GM21528 (cell line): ENCODE measurements at regions not wholly inside any gene's neighbourhood (a gene's known extent, or its start where the extent isn't known, plus 50 kb on each side); places are given as distances from the start of the nearest gene placed in this dataset.
A peak's percentile ranks its signal among the peaks of the same experiment; 100 is the strongest.
"Not testable (repeated sequence)": the region's sequence is repeated elsewhere in the genome, so short reads cannot be mapped to it uniquely, and the experiment has no call there.

Experiments used
- ATAC-seq: cut with Tn5 transposase; IDR thresholded peaks from one replicate; pipeline ENCODE4 v1.9.1; 2021; ENCODE audit warnings: mild to moderate bottlenecking, moderate library complexity; ENCODE audit not compliant: unreplicated experiment, low FRiP score

DNA sequence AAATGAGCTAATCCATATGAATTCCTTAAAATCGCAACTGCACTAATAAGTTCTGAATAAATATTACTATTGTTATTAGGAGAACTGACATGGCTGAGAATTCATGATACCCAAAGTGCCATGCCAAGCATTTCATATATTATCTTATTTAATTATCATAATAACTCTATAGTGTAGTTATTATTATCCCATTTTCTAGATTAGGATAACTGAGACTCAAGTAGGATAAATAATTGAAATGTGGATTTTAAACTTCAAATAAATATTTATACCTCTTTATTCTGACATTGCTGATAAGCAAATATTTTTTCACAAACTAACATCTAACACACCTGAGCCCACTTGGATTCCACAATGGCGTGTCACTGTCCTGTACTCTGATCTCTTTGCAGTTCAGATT is 492.7 kb downstream of the IRS1 start:
- ATAC-seq: no peak

DNA sequence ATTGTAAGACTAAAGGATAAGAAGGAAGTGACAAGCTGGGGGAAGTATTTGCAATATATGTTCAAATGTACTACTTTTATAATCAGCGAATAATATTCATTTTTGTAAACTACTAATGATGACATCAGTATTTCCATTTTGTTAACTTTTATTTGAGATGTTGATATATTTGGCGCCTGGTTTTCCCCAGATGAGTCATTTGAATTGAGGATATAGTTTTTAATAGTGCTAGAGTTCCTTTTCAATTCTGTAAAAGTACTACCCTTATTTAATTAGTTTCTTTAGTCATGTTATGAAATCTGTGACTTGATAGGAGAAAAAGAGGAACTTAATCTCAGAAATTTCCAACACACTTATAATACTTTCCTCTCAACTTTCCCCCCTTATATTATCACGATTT is 495.3 kb downstream of the IRS1 start:
- ATAC-seq: no peak

DNA sequence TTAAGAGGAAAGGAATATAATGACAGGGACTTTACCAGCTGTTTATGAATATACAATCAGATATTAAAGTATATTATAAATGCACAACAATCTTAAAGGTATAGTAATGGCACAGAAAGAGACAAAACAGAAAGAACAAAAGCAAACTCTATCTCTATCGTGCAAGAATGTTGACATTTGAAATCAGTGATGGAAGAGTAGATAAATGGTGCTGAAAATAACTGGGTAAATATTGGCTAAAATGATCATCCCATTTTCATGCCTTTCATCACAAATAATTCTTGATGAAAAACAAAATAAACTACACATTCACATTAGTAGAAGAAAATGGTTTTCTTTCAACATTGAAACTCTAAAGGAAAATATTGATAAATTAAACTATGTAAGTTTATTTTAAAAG is 495.9 kb downstream of the IRS1 start:
- ATAC-seq: no peak

DNA sequence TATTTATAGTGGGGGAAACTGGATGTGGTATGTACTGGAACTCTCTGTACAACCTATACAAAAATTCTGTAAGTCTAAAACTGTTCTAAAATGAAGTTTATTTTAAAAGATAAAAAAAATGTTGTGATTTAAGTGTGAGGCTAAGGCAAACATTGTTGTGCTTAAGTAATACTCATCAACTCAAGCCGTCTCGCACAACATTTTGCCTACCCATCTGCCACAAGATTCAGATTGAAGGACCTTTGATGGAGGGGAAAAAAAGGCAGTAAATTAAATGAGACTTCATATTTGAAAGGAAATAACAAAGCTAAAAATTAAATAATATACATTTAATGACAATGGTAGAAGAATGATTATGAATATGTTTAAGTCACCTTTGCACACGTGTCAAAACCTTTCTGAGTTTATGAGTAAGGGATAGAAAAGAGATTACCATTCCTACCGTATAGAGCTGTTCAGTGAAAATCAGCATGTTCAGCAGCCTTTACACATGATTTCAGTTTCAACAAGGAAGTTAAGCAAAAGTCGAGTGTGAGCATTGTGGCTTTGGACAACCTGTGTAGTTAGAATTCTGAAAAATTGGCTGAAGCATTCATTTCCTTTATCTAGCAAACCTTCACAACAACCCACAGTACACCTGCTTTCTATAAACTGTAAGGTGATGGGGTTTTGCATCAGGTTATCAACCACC is 499.3 kb downstream of the IRS1 start:
- peak; percentile 71 for ATAC-seq

DNA sequence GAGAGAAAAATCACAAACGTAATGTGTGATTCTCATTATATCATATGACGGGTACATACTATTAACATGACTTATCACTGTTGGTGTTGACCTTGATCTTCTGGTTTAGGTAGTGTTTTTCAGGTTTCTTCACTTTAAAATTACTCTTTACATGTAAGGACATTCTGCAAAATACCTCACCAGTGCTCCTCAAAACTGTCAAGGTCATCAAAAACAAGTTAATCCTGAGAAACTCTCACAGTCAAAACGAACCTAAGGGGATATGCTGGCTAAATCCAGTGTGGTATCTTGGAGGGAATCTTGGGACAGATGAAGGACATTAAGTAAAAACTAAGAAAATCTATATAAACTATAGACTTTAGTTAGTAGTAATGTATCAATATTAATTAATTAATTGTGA is 499.8 kb downstream of the IRS1 start:
- ATAC-seq: no peak

DNA sequence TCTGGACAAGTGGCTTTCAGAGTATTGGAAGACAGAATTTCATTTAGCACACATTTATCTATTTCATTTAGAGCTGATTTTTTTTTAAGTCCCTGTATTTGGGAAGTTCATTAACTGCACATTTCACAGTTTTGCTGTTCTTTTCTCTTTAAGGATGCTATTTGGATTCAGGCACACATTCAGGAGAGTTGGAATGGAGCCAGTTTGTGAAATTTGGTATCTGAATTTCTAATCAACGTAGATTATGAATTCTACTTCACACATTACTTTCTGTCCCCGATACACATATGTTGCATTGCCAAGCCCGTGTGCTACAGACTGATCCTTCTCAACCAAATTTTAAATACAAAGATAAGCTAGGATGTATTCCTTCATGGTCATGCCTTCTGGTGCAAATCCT is 503.9 kb downstream of the IRS1 start:
- ATAC-seq: no peak

DNA sequence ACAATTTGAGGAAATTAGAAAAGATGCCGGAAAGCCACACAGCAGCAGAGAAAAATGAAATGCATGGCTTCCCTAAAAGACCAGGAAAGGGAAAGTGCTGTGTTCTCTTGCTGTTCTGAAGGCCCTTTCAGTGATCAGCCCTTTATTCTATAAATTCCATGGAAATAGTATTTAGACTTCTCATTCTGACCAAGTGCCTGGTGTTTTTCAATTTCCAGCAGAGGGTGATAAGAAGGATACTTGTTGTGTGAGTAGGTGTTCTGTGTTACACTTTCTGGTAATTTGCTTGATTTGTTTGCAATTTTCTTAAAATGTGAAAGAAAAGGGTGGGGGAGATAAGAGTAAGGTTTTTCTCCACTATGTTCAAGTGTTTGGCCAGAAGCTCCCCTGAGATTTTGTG is 504.5 kb downstream of the IRS1 start:
- ATAC-seq: no peak

DNA sequence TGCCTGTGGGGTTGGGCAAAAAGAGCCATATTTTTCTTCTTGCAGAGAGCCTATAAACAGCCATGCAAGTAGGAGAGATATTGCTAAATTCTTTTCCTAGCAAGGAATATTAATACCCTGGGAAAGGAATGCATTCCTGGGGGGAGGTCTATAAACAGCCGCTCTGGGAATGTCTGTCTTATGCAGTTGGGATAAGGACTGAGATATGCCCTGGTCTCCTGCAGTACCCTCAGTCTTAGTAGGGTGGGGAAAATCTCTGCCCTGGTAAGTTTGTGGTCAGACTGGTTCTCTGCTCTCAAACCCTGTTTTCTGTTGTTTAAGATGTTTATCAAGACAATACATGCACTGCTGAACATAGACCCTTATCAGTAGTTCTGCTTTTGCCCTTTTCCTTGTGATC is 508.3 kb downstream of the IRS1 start:
- ATAC-seq: not testable (repeated sequence)

DNA sequence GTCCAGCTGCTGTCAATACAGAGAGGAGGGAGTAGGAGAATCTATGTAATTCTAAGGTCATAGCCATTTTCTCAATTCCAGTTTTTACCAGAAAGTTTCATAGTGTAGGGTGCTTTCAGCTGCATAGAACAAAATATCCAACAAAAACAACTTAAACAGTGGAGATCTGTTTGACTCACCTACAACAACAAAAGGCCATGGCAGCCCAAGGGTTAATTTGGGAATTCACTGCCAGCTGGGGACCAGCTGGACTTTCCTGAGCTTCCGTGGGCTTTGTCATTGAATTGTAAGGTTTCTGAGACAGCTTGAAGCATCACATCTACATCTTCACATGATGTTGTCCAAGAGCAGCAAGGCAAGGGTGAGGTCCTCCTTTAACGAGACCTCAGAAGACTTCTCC is 512.7 kb downstream of the IRS1 start:
- ATAC-seq: no peak

DNA sequence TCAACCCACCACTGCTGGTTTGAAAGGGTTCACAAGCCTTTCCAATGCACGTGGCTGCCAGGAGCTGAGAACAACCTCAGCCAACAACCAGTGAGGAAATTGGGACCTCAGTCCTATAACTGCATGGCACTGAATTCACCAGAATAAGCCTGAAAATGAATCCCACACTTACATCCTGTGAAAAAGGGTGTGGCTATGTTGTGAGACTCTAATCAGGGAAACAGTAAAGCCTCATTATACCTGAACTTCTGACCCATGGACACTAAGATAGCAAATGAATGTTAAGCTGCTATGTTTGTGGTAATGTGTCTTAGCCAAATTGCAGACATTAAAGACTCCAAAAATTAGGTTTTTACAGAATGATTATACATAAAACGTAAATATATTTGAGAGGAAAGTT is 515.8 kb downstream of the IRS1 start:
- no peak for ATAC-seq

DNA sequence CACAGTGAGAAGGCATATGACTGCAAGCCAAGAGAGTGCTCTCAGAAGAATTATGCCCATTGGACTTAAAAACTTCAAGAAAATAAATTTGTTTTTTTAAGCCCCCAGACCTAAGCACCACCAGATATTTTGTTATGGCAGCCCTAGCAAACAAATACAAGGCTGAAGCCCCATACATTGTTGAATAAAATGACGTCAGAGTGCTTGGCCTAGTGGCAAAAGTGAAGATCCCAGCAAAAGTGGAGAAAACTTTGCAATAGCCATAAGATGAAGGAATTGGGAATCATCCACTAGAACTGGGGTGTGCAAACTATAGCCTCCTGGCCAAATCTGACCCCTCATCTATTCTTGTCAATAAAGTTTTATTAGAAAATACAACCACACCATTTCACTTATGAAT is 517.5 kb downstream of the IRS1 start:
- ATAC-seq: no peak

DNA sequence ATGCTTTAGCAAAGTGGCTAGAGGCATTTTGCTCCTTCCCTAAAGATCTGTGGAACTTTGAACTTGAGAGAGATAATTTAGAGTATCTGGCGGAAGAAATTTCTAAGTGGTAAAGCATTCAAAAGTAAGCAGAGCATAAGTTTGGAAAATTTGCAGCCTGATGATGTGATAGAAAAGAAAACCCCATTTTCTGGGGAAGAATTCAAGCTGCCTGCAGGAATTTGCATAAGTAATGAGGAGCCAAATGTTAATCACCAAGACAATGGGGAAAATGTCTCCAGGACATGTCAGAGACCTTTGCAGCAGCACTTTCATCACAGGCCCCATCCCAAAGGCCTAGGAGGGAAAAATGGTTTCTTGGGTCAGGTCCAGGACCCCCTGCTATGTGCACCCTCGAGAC is 519.5 kb downstream of the IRS1 start:
- ATAC-seq: not testable (repeated sequence)

DNA sequence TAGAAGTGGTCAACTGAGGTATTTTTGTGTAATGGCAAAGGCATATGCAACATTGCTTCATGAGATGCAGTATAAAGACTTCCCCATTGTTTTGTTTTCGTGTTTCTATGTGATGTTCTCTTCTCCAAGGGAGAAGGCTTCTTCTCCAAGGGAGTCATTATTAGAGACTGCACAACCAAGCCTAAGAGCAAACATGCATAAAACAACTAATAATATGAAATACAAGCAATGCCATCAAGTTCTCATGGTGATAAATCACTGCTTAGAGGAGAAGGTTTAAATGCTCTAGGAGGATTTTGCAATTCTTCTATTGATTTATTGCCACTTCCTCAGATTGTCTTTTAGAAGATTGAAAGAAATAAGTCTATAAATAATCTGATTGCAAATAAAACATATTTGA is 524.4 kb downstream of the IRS1 start:
- no peak for ATAC-seq

DNA sequence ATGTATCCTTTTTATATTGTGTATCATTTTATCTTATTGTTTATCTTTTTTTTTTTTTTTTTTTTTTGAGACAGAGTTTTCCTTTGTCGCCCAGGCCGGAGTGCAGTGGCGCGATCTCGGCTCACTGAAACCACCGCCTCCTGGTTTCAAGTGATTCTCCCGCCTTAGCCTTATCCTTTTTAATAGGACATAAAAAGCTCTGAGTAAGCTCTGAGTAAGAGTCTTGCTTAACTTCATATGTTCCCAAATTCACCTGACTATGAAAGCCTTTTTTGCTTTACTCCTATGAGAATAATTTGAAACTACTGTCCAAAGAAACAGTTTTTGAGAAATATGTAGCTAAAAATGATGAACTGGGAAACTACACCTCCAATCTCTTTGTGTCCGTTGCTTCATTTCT is 525.5 kb downstream of the IRS1 start:
- no peak for ATAC-seq

DNA sequence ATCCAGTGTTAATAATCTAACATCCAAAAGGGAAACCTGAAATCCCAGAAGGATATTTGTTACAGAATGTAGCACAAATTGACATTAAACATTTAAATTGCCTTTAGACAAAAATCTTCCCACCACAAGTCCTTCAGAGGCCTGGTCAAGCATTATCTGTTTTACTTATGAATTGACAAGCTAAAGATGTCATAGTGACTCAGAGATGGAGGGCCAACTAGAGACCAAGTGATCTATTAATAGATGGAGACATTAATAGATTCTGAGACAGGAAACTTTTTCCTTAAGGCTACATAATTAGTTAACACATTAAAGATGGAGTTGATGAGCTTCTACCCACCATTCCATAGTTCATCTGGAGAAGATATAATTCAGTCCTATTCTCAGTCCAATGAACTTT is 526.2 kb downstream of the IRS1 start:
- no peak for ATAC-seq

DNA sequence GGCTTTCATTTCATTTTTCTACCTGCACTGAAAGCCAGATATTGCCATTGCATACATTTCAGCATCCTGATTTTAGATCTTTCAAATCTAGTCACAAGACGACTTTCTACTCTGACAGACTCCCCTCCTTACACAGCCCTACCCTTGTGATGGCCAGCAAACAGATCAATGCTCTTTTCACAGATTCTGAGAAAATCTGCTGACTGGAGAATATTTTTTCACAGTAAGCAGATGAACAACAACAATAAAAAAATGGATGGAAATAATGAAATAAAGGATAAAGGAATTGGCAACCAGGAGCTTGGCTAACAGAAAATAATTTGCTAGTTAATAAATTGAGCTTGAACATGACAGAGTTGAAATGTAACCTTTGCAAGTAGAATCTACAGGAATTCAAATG is 527.2 kb downstream of the IRS1 start:
- no peak for ATAC-seq

DNA sequence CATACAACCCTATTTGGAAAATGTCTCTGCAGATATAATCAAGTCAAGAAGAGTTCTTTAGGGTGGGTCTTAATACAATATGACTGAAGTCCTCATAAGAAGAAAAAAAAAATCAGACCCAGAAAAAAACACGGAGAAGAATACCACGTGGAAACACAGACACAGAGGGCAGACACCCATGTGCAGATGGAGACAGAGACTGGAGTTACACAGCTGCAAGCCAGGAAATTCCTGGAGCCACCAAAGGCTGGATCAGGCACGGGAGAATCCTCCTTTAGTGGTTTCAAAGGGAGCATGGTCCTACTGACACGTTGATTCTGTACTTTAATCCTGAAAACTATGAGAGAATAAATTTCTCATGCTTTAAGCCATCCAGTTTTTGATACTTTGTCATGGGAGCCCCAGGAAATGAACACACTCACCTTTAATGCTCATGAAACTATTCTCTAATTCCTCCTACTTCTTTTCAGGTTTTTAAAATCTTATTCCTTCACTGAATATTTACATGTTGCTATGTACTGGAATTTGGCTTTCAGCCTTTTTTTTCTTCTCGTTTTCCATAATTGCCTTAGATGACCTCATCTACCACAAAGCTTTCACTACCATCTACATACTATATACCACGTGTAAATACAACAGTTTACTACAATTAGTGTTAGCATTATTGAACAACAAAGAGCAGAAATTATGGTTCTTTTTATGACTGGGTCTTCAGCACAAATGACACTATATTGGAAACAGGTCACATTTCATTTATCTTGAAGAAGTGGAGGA is 529.1 kb downstream of the IRS1 start:
- no peak for ATAC-seq

DNA sequence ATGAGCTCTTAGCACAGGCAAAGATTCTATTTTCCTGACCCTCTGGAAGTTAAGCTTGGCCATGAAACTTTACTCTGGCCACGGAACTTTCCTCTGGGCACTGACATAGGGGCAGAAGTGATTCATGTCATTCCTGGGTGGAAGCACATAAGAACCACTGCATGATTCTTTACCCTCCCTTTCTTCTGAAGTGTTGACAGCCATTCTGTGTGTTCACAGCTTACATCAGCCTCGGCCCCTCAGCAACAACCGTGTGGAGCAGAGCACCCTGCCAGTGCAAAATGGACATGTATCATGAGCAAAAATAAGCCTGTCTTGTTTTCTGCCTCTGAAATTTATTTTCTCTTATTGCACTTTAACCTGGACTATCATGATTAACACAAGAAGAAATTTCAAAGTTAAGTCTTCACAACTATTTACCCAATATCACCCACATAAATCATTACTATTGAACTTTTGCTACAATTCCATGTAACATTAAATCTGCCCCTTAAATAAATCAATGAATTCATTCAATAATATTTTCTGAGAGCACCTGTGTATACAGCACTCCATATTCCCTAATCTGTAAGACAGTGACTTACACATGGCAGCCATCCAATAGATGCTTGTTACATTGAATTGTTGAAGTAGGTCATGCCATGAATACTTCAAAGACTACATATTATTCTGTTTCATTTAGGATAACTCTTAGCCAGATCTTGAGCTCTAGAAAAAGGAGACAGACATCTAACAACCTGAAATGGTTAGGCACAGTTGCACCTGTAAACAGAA is 531.9 kb downstream of the IRS1 start:
- no peak for ATAC-seq

DNA sequence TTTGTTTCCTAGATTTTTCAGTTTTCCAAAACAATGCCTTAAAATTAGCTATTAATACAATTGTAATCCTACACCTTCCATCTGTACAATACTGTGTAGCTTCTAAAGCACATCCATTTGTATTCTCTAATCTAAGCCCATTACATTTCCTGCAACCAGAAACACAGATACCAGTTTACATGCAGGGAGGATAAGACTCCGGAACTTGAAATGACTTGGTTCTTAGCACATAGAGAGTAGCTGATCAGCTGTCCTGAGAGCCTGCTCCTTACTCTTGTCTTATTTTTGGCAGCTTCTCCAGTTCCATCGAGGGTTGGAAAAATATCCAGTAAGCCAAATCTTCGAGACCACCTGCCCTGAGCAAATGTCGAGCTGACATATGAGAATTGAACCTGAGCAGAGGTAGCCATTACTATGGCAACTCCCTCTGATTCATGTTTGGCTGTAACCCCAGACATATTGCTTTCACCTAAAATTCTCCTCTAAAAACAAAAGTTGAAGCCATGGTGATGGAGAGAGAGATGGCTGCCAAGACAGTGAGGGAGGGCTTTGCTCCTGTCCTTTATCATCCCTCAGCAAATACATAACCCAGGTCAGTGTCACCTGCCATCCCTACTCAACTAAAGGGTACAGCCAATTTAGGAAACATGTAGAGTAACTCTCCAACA is 542.8 kb downstream of the IRS1 start:
- no peak for ATAC-seq

DNA sequence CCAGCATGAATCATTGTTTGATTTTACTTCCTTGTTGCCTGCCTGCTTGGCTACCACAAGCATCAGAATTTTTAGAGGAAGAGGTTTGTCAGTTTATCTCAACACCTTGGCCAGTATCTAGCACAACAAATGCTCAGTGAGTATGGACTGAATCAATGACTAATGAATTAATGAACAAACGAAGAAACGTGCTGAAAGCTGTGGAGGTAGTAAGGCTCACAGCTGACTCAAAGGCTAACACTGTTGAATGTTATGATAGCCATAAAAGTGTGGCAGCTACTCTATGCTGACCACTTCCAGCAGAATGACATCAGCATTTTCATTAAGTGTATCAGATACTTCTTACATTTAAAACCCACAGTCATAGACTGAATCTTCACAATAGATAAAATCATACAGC is 543.4 kb downstream of the IRS1 start:
- ATAC-seq: no peak

DNA sequence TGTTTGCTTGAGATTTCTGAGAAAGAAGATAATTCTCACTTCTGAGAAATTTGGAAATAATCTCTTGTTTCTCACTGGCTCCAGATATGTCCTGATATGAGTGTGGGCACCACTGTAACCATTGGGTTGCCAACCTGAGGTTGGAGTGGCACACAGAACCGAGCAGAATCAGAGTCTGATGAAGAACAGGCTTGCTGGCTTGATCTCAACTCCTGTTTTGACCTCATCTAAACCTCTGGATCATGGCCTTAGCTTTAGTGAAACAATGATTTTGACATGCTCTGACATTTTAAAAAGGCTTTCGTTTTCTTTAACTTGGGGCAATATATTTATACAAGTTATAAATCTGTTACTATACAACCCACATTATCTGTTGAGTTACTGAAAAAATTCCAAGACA is 548.0 kb downstream of the IRS1 start:
- no peak for ATAC-seq
